ENCODE measurements at regions not wholly inside any gene's neighbourhood (a gene's known extent, or its start where the extent isn't known, plus 50 kb on each side); places are given as distances from the start of the nearest gene placed in this dataset.

- Histone ChIP-seq H3K27ac (no peak overlapping the region), H3K36me3 (no peaks in the 10 kb centered on the region), H3K9me3 (no peaks in the 10 kb centered on the region), H3K4me3 (no peak overlapping the region), H3K4me1 (no peaks in the 10 kb centered on the region), H3K27me3 (peaks cover 0 to 12% (median 0%) of the 10 kb centered on the region in 9 donors)
- ATAC-seq (no peak), DNase-seq (no peak)
- 38 to 53% (median 48%) methylated on average over 10 of the region's 10 CpGs for WGBS, 4 donors
- intact Hi-C loops (cut with DNase I) = no loop called here
- TF ChIP-seq CTCF (IDR thresholded peaks at IDR 0.05) (no peak), POLR2A (IDR thresholded peaks at IDR 0.05) (no peak)
Measured at GRCh38 chr16:73287859-73288405, 240.0 kb upstream of the ZFHX3 start.

- H3K4me1 ChIP-seq = no peaks in the 10 kb centered on the region
- H3K36me3 ChIP-seq = no peaks in the 10 kb centered on the region
- intact Hi-C loops (cut with DNase I) = no loop called here
- H3K27me3 ChIP-seq = peaks cover 0 to 12% (median 0%) of the 10 kb centered on the region in 9 donors
- no peak overlapping the region for H3K27ac ChIP-seq
- 86 to 89% (median 87%) methylated on average over 14 of the region's 14 CpGs for WGBS, 4 donors
- H3K4me3 ChIP-seq = no peak overlapping the region
- no peaks in the 10 kb centered on the region for H3K9me3 ChIP-seq
- DNase-seq (no peak), ATAC-seq (no peak)
- TF ChIP-seq POLR2A (IDR thresholded peaks at IDR 0.05) = no peak
- no peak for TF ChIP-seq CTCF (IDR thresholded peaks at IDR 0.05)
Measured at GRCh38 chr16:73286346-73287267, 238.7 kb upstream of the ZFHX3 start.

- intact Hi-C loops (cut with DNase I) = no loop called here
- no peak for TF ChIP-seq CTCF (IDR thresholded peaks at IDR 0.05)
- no peak for TF ChIP-seq POLR2A (IDR thresholded peaks at IDR 0.05)
- H3K9me3 ChIP-seq = no peaks in the 10 kb centered on the region
- H3K4me3 ChIP-seq = no peak overlapping the region
- DNase-seq = no peak
- ATAC-seq = no peak
- WGBS, 4 donors = 83 to 91% (median 85%) methylated on average over 15 of the region's 15 CpGs
- H3K27ac ChIP-seq = no peak overlapping the region
- peaks cover 0 to 12% (median 0%) of the 10 kb centered on the region in 9 donors for H3K27me3 ChIP-seq
- H3K36me3 ChIP-seq = no peaks in the 10 kb centered on the region
- H3K4me1 ChIP-seq = no peaks in the 10 kb centered on the region
Measured at GRCh38 chr16:73285436-73286201, 237.7 kb upstream of the ZFHX3 start.

DNA sequence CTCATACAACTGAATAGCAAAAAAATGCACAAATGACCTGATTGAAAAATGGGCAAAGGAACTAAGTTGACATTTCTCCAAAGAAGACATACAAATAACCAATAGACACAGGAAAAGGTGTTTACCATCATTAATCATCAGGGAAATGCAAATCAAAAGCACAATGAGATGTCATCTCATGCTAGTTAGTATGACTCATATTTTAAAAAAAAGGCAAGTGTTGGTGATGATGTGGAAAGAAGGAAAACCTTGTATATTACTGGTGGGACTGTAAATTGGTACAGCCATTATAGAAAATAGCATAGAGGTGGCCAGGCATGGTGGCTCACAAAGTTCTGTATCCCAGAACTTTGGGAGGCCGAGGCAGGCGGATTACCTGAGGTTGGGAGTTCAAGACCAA, 232.5 kb upstream of the ZFHX3 start:
- no peaks in the 10 kb centered on the region for H3K9me3 ChIP-seq
- ATAC-seq (no peak), DNase-seq (no peak)
- H3K27me3 ChIP-seq = no peaks in the 10 kb centered on the region
- H3K27ac ChIP-seq = no peak overlapping the region
- H3K36me3 ChIP-seq = no peaks in the 10 kb centered on the region
- no peak overlapping the region for H3K4me3 ChIP-seq
- intact Hi-C loops (cut with DNase I) = no loop called here
- WGBS, 4 donors = 94 to 97% (median 95%) methylated on average over 2 of the region's 2 CpGs
- H3K4me1 ChIP-seq = no peaks in the 10 kb centered on the region
- TF ChIP-seq CTCF (IDR thresholded peaks at IDR 0.05) (no peak), POLR2A (IDR thresholded peaks at IDR 0.05) (no peak)
